ENCODE measurements at regions not wholly inside any gene's neighbourhood (a gene's known extent, or its start where the extent isn't known, plus 50 kb on each side); places are given as distances from the start of the nearest gene placed in this dataset.

- Histone ChIP-seq H3K9me2 (replicated peaks; ENCODE audit: low read length) (no peaks in the 10 kb centered on the region), H4K20me1 (ENCODE audit: low read length) (no peaks in the 10 kb centered on the region), H3K9me3 (ENCODE audit: low read length) (no peaks in the 10 kb centered on the region), H3K79me2 (ENCODE audit: low read length) (no peaks in the 10 kb centered on the region), H3K4me2 (ENCODE audit: low read length) (no peak overlapping the region), H3F3A (ENCODE audit: low read length, unreplicated experiment) (no peaks in the 10 kb centered on the region), H3K4me3 (ENCODE audit: low read length) (no peak overlapping the region), H3K27ac (ENCODE audit: low read length) (no peak overlapping the region), H3K4me1 (ENCODE audit: insufficient read depth, low read length) (no peaks in the 10 kb centered on the region), H2AFZ (ENCODE audit: low read length) (no peak overlapping the region), H3K36me3 (ENCODE audit: low read depth, low read length) (no peaks in the 10 kb centered on the region), H3K27me3 (ENCODE audit: low read length) (no peaks in the 10 kb centered on the region), H3K9ac (ENCODE audit: low read length) (no peak overlapping the region)
- intact Hi-C loops (cut with micrococcal nuclease) = no loop called here
- no TSS peak for BruUV-seq (replicated peaks)
- POLR2A ChIA-PET (ENCODE audit: unreplicated experiment) = no interaction called here
- CTCF ChIA-PET = no interaction called here
- ATAC-seq (no peak), DNase-seq (no peak)
- no peak for TF ChIP-seq CTCF (conservative IDR thresholded peaks at IDR 0.05; ENCODE audit: low read depth, low read length)
- no peak for TF ChIP-seq EZH2phosphoT487 (IDR thresholded peaks at IDR 0.05; ENCODE audit: borderline replicate concordance, low read length)
- TF ChIP-seq EZH2 (IDR thresholded peaks at IDR 0.05; ENCODE audit: low read length, unreplicated experiment) = no peak
These were observed 400.8 kb upstream of the IRX4 start for GRCh38 chr5:2283481-2284045.

- H3K79me2 ChIP-seq (ENCODE audit: low read length) = no peaks in the 10 kb centered on the region
- H3K4me2 ChIP-seq (ENCODE audit: low read length) = no peak overlapping the region
- no peaks in the 10 kb centered on the region for H3K9me2 ChIP-seq (replicated peaks; ENCODE audit: low read length)
- no TSS peak for BruUV-seq (replicated peaks)
- no peaks in the 10 kb centered on the region for H4K20me1 ChIP-seq (ENCODE audit: low read length)
- no peak for DNase-seq
- no peaks in the 10 kb centered on the region for H3F3A ChIP-seq (ENCODE audit: low read length, unreplicated experiment)
- no peaks in the 10 kb centered on the region for H3K9me3 ChIP-seq (ENCODE audit: low read length)
- no peaks in the 10 kb centered on the region for H3K36me3 ChIP-seq (ENCODE audit: low read depth, low read length)
- H3K27me3 ChIP-seq (ENCODE audit: low read length) = no peaks in the 10 kb centered on the region
- no peak overlapping the region for H3K27ac ChIP-seq (ENCODE audit: low read length)
- ChIA-PET CTCF (no interaction called here), POLR2A (ENCODE audit: unreplicated experiment) (no interaction called here)
- TF ChIP-seq EZH2 (IDR thresholded peaks at IDR 0.05; ENCODE audit: low read length, unreplicated experiment) (no peak), CTCF (conservative IDR thresholded peaks at IDR 0.05; ENCODE audit: low read depth, low read length) (no peak), EZH2phosphoT487 (IDR thresholded peaks at IDR 0.05; ENCODE audit: borderline replicate concordance, low read length) (no peak)
- ATAC-seq = no peak
- H3K4me3 ChIP-seq (ENCODE audit: low read length) = no peak overlapping the region
- H3K9ac ChIP-seq (ENCODE audit: low read length) = no peak overlapping the region
- intact Hi-C loops (cut with micrococcal nuclease) = no loop called here
- no peaks in the 10 kb centered on the region for H3K4me1 ChIP-seq (ENCODE audit: insufficient read depth, low read length)
- no peak overlapping the region for H2AFZ ChIP-seq (ENCODE audit: low read length)
These were observed 400.2 kb upstream of the IRX4 start for GRCh38 chr5:2282893-2283292.

- Histone ChIP-seq H3K9me2 (replicated peaks; ENCODE audit: low read length) (no peaks in the 10 kb centered on the region), H3K4me1 (ENCODE audit: insufficient read depth, low read length) (no peaks in the 10 kb centered on the region), H3K79me2 (ENCODE audit: low read length) (no peaks in the 10 kb centered on the region), H3K4me2 (ENCODE audit: low read length) (no peak overlapping the region), H3K9me3 (ENCODE audit: low read length) (no peaks in the 10 kb centered on the region), H2AFZ (ENCODE audit: low read length) (no peak overlapping the region), H3F3A (ENCODE audit: low read length, unreplicated experiment) (no peaks in the 10 kb centered on the region), H3K36me3 (ENCODE audit: low read depth, low read length) (no peaks in the 10 kb centered on the region), H3K4me3 (ENCODE audit: low read length) (no peak overlapping the region), H4K20me1 (ENCODE audit: low read length) (no peaks in the 10 kb centered on the region), H3K27ac (ENCODE audit: low read length) (no peak overlapping the region), H3K9ac (ENCODE audit: low read length) (no peak overlapping the region), H3K27me3 (ENCODE audit: low read length) (no peaks in the 10 kb centered on the region)
- no peak for DNase-seq
- CTCF ChIA-PET = no interaction called here
- no peak for ATAC-seq
- TF ChIP-seq EZH2 (IDR thresholded peaks at IDR 0.05; ENCODE audit: low read length, unreplicated experiment) = no peak
- no peak for TF ChIP-seq CTCF (conservative IDR thresholded peaks at IDR 0.05; ENCODE audit: low read depth, low read length)
- no peak for TF ChIP-seq EZH2phosphoT487 (IDR thresholded peaks at IDR 0.05; ENCODE audit: borderline replicate concordance, low read length)
- BruUV-seq (replicated peaks) = no TSS peak
- intact Hi-C loops (cut with micrococcal nuclease) = no loop called here
- POLR2A ChIA-PET (ENCODE audit: unreplicated experiment) = no interaction called here
These were observed 399.4 kb upstream of the IRX4 start for GRCh38 chr5:2282034-2282690.
